Activated naive CD4-positive, alpha-beta T cell treated with anti-CD3 and anti-CD28 coated beads, Interleukin-2, amount 50 U/mL, for 72 hours (primary cell): ENCODE measurements at regions not wholly inside any gene's neighbourhood (a gene's known extent, or its start where the extent isn't known, plus 50 kb on each side); places are given as distances from the start of the nearest gene placed in this dataset.
"Not testable (repeated sequence)": the region's sequence is repeated elsewhere in the genome, so short reads cannot be mapped to it uniquely, and the experiment has no call there.

ENCODE experiments used
- ATAC-seq, 2 donors: fragments of 150-1000 bp; cut with Tn5 transposase; 2 replicates each; pipeline ENCODE4 v1.10.0; 2021; ENCODE audit warnings: mild to moderate bottlenecking in 2 of 2, moderate library complexity in 2 of 2
- DNase-seq, 2 donors: peaks; one replicate each; pipeline ENCODE4 v3.0.0; 2021 to 2022; ENCODE audit warnings: low spot score in 2 of 2
- H3K27ac Mint-ChIP-seq, 2 donors: one replicate each; pipeline ENCODE4 v1.8.0; 2022; ENCODE audit warnings: mild to moderate bottlenecking in 2 of 2, mixed read lengths in 2 of 2
- H3K36me3 Mint-ChIP-seq, 2 donors: one replicate each; pipeline ENCODE4 v1.8.0; 2022; ENCODE audit warnings: mixed read lengths in 2 of 2
- H3K9me3 Mint-ChIP-seq, 2 donors: one replicate each; pipeline ENCODE4 v1.8.0; 2022; ENCODE audit warnings: mixed read lengths in 2 of 2

- Mint-ChIP-seq H3K27ac (no peak overlapping the region), H3K36me3 (peaks cover 0 to 7% of the 10 kb centered on the region in 2 donors), H3K9me3 (peaks cover 0 to 4% of the 10 kb centered on the region in 2 donors)
- ATAC-seq (no peak), DNase-seq (no peak)
These were observed 145.1 kb upstream of the TBCA start for GRCh38 chr5:77921094-77921768.

DNA sequence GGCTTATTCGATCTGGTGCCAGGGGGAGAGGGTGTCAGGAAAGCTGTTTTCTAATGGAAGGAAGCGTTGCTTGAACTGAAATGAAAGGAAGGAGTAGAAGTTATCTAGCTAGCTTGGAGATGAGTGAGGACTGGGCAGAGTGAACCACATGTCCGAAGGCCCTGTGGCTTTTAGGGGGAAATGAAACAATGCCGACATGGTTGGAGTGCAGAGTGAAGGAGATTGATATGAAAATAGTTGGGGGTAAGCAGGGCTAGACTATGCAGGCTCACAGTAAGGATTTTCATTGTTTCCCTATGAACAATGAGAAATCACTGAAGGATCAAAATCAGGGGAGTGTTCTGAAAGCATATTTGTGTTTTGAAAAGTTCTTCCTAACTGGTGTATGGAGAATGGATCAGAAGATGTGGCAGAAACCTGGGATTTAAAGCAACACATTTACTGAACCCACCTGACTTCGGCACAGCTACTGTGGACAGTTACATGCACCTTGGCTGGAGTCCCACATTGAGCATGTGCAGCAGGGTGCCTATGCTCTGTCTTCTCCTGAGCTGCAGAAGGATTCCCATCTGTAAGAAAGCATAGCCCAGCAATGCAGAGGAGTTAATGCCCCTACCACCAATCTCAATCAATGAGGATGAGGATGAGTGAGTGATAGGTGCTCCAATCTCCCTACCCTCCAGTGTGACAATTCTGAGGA lies 144.4 kb upstream of the TBCA start:
- Mint-ChIP-seq H3K36me3 (peaks cover under 1 to 2% of the 10 kb centered on the region in 2 donors), H3K9me3 (peaks cover 0 to 2% of the 10 kb centered on the region in 2 donors), H3K27ac (no peak overlapping the region)
- DNase-seq: no peak
- ATAC-seq: no peak

- Mint-ChIP-seq H3K36me3 (peaks cover 6 to 9% of the 10 kb centered on the region in 2 donors), H3K27ac (no peak overlapping the region), H3K9me3 (peaks cover 12 to 15% of the 10 kb centered on the region in 2 donors)
- no peak for ATAC-seq
- no peak for DNase-seq
These were observed 139.2 kb upstream of the TBCA start for GRCh38 chr5:77915346-77915745.

GRCh38 chr5:77912721-77913120 lies 136.6 kb upstream of the TBCA start:
- Mint-ChIP-seq H3K9me3 (peaks cover 12 to 15% of the 10 kb centered on the region in 2 donors), H3K36me3 (peaks cover 6 to 9% of the 10 kb centered on the region in 2 donors), H3K27ac (no peak overlapping the region)
- ATAC-seq (no peak), DNase-seq (no peak)

DNA sequence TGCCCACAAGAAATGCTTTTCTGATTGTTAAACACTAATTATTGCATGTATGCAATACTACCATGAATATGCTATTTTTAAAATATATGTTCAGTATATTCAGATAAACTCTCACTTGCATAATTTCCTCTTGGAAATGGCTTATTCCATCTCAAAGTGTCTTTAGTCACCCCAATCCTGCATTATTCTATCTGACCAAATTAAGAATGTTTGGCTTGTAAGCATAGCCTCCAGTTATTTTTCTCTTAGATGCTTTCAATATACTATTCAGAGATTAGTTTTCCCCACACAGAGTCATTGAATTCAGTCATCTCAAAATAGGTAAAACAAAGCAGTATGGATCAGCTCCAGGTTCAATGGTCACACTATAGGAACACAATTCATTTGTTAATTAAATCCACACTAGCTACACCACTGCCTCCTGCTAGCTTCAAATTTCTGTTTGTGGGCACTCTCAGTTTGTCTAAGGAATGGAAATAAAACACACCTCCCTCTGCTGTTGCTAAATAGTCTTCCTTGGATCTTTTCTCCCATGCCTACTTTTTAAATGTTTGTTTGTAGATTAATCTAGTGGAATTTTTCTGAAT lies 134.6 kb upstream of the TBCA start:
- ATAC-seq (no peak), DNase-seq (no peak)
- peaks cover 6 to 9% of the 10 kb centered on the region in 2 donors for H3K36me3 Mint-ChIP-seq
- no peak overlapping the region for H3K27ac Mint-ChIP-seq
- peaks cover 12 to 15% of the 10 kb centered on the region in 2 donors for H3K9me3 Mint-ChIP-seq

DNA sequence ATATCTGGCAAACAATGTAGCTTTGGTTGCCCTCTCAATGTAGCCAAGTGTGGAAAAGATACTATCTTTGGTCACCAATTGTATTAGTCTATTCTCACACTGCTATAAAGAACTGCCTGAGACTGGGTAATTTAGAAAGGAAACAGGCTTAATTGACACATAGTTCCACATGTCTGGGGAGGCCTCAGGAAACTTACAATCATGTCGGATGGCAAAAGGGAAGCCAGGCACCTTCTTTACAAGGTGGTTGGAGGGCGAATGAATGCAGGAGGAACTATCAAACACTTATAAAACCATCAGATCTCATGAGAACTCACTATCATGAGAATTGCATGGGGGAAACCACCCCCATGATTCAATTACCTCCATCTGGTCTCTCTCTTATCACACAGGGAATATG lies 133.1 kb upstream of the TBCA start:
- no peak for DNase-seq
- no peaks in the 10 kb centered on the region for H3K36me3 Mint-ChIP-seq
- no peak overlapping the region for H3K27ac Mint-ChIP-seq
- peaks cover 7% of the 10 kb centered on the region in 2 donors for H3K9me3 Mint-ChIP-seq
- no peak for ATAC-seq

DNA sequence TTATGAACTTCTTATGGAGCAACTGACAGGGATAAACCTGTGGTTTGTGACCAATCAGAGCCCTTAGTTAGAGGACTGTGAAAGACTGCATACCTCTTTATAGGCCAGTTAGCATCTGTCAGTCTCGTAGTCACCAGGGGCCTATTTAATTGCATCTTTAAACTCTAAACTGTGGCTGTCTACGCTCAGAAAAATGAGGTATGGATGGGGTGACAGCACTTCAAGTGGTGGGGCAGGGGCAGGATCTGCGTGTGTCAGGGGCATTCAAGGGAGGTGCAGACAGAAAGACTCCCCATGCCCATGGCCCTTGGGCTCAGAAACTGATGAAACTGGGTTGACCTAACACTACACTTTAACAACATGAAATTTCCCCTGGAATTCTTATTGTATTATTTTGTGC lies 132.6 kb upstream of the TBCA start:
- DNase-seq (no peak), ATAC-seq (no peak)
- H3K27ac Mint-ChIP-seq: no peak overlapping the region
- H3K36me3 Mint-ChIP-seq: no peaks in the 10 kb centered on the region
- H3K9me3 Mint-ChIP-seq: peaks cover 2 to 3% of the 10 kb centered on the region in 2 donors

- no peak for ATAC-seq
- Mint-ChIP-seq H3K36me3 (no peaks in the 10 kb centered on the region), H3K27ac (no peak overlapping the region), H3K9me3 (no peaks in the 10 kb centered on the region)
- DNase-seq: no peak
These were observed 131.6 kb upstream of the TBCA start for GRCh38 chr5:77907786-77908185.

- ATAC-seq: no peak
- H3K9me3 Mint-ChIP-seq: no peaks in the 10 kb centered on the region
- H3K36me3 Mint-ChIP-seq: no peaks in the 10 kb centered on the region
- no peak for DNase-seq
- peak overlapping the region in 1 of 2 donors; percentile 56 for H3K27ac Mint-ChIP-seq
These were observed 130.7 kb upstream of the TBCA start for GRCh38 chr5:77906806-77907205.

GRCh38 chr5:77904362-77904761 lies 128.2 kb upstream of the TBCA start:
- H3K27ac Mint-ChIP-seq: no peak overlapping the region
- H3K36me3 Mint-ChIP-seq: no peaks in the 10 kb centered on the region

GRCh38 chr5:77900691-77901090 lies 124.6 kb upstream of the TBCA start:
- Mint-ChIP-seq H3K9me3 (no peaks in the 10 kb centered on the region), H3K36me3 (no peaks in the 10 kb centered on the region), H3K27ac (no peak overlapping the region)
- ATAC-seq (no peak), DNase-seq (no peak)

More at GRCh38 chr5:77904362-77904761, 128.2 kb upstream of the TBCA start:
- ATAC-seq (no peak), DNase-seq (no peak)
- H3K9me3 Mint-ChIP-seq: no peaks in the 10 kb centered on the region

GRCh38 chr5:77898385-77898784 lies 122.2 kb upstream of the TBCA start:
- DNase-seq (no peak), ATAC-seq (no peak)
- Mint-ChIP-seq H3K9me3 (no peaks in the 10 kb centered on the region), H3K36me3 (no peaks in the 10 kb centered on the region), H3K27ac (no peak overlapping the region)

DNA sequence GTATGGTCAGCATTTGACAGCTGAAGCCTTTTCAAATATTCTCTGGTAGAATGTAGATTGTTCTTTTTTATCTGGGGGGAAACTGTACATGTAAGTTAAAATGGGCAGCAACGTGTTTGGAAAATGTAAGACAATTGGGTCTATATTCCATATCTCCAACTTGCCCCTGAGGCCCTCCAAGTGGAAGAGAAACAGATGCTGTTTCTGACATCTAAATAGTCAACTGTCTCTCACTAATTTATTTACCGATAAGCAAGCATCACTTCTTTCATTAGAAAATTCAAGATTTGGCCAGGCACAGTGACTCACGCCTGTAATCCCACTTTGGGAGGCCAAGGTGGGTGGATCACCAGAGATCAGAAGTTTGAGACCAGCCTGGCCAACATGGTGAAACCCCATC lies 120.2 kb upstream of the TBCA start:
- no peaks in the 10 kb centered on the region for H3K9me3 Mint-ChIP-seq
- H3K27ac Mint-ChIP-seq: no peak overlapping the region
- DNase-seq (no peak), ATAC-seq (no peak)
- no peaks in the 10 kb centered on the region for H3K36me3 Mint-ChIP-seq

DNA sequence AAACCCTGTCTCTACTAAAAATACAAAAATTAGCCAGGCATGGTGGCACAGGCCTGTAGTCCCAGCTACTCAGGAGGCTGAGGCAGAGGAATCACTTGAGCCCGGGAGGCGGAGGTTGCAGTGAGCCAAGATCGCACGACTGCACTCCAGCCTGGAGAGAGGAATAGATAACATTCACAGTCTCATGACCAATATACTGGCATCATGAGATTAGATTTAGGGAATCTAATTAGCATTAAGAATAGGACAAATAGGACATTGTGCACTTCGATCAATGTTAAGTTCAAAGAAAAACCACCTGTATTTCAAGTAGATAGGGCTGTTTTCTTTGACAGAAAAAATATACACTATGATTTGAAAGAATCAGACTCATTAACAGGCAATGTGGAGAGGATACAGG lies 118.0 kb upstream of the TBCA start:
- DNase-seq, H3K27ac Mint-ChIP-seq, H3K9me3 Mint-ChIP-seq, ATAC-seq, H3K36me3 Mint-ChIP-seq: not testable (repeated sequence)

GRCh38 chr5:77893225-77893860 lies 117.2 kb upstream of the TBCA start:
- Mint-ChIP-seq H3K36me3 (no peaks in the 10 kb centered on the region), H3K9me3 (no peaks in the 10 kb centered on the region), H3K27ac (no peak overlapping the region)
- ATAC-seq (peak; percentile 54 to 62), DNase-seq (no peak)

- ATAC-seq: peak in 1 of 2 donors; percentile 63
- Mint-ChIP-seq H3K36me3 (no peaks in the 10 kb centered on the region), H3K27ac (no peak overlapping the region), H3K9me3 (no peaks in the 10 kb centered on the region)
- no peak for DNase-seq
These were observed 116.2 kb upstream of the TBCA start for GRCh38 chr5:77892061-77893010.
